ENCODE measurements at regions not wholly inside any gene's neighbourhood (a gene's known extent, or its start where the extent isn't known, plus 50 kb on each side); places are given as distances from the start of the nearest gene placed in this dataset.

DNA sequence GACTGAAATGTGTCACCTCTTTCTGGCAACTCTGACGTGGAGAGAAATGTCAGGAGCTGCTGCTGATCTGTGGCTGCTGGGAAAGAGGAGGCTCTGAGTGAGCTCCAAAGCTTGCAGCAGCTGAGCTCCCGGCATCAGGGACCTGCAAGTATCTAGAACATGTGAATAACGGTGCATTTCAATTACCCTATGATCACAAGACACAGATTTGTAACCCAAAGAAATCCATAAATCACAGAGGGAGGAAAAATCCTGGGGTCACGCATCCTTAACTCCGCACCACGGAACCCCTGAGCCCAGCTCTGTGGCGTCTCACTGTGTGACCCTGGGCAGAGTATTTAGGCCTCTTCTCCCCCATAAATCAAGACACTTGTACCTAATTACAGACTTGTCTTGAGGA lies 139.8 kb downstream of the IRX2 start:
- H3K79me2 ChIP-seq (replicated peaks; ENCODE audit: insufficient read depth, low read length): no peaks in the 10 kb centered on the region
- H3K27ac ChIP-seq (ENCODE audit: low read length): no peak overlapping the region
- H3K36me3 ChIP-seq (ENCODE audit: insufficient read depth, low read length): no peaks in the 10 kb centered on the region

DNA sequence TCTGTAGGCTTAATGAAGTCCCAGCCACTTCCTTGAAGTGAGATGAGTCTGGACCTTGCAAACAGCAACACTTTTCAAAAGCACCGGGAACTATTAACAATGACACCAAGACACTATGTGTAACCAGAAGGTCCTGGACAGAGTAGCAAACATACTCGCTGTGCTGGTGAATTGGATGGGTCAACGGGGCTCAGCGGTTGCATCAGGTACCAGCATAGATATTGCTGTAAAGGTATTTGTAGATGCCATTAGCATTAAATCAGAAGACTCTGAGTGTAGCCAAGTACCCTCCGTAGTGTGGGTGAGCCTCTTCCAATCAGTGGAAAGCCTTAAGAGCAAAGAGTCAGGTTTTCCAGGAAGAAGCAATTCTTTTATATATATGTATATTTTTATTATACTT lies 140.5 kb downstream of the IRX2 start:
- Histone ChIP-seq H4K20me1 (ENCODE audit: insufficient read depth) (no peaks in the 10 kb centered on the region), H3K36me3 (ENCODE audit: insufficient read depth, low read length) (no peaks in the 10 kb centered on the region), H2AFZ (ENCODE audit: low read depth, low read length) (no peak overlapping the region), H3K9ac (ENCODE audit: low read length) (no peak overlapping the region), H3F3A (ENCODE audit: insufficient read depth, low read length, poor library complexity, severe bottlenecking) (no peaks in the 10 kb centered on the region), H3K9me3 (ENCODE audit: low read length) (no peaks in the 10 kb centered on the region), H3K27ac (ENCODE audit: low read length) (no peak overlapping the region), H3K27me3 (ENCODE audit: insufficient read depth, low read depth, low read length) (no peaks in the 10 kb centered on the region), H3K9me2 (ENCODE audit: insufficient read depth, low read length) (no peaks in the 10 kb centered on the region), H3K79me2 (replicated peaks; ENCODE audit: insufficient read depth, low read length) (no peaks in the 10 kb centered on the region), H3K4me3 (ENCODE audit: low read length) (no peak overlapping the region), H3K4me2 (ENCODE audit: low read length) (no peak overlapping the region)
- TF ChIP-seq EZH2 (IDR thresholded peaks at IDR 0.05; ENCODE audit: borderline replicate concordance, insufficient read depth, low read length, poor library complexity, severe bottlenecking): no peak

More for the DNA sequence above, 139.8 kb downstream of the IRX2 start:
- TF ChIP-seq, protein P1, sequence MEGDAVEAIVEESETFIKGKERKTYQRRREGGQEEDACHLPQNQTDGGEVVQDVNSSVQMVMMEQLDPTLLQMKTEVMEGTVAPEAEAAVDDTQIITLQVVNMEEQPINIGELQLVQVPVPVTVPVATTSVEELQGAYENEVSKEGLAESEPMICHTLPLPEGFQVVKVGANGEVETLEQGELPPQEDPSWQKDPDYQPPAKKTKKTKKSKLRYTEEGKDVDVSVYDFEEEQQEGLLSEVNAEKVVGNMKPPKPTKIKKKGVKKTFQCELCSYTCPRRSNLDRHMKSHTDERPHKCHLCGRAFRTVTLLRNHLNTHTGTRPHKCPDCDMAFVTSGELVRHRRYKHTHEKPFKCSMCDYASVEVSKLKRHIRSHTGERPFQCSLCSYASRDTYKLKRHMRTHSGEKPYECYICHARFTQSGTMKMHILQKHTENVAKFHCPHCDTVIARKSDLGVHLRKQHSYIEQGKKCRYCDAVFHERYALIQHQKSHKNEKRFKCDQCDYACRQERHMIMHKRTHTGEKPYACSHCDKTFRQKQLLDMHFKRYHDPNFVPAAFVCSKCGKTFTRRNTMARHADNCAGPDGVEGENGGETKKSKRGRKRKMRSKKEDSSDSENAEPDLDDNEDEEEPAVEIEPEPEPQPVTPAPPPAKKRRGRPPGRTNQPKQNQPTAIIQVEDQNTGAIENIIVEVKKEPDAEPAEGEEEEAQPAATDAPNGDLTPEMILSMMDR (IDR thresholded peaks at IDR 0.05; ENCODE audit: poor library complexity, severe bottlenecking): no peak
- no peak for TF ChIP-seq EP300 (conservative IDR thresholded peaks at IDR 0.05; ENCODE audit: poor library complexity, severe bottlenecking)
- TF ChIP-seq POLR2AphosphoS5 (IDR thresholded peaks at IDR 0.05): no peak
- TF ChIP-seq, protein P2, sequence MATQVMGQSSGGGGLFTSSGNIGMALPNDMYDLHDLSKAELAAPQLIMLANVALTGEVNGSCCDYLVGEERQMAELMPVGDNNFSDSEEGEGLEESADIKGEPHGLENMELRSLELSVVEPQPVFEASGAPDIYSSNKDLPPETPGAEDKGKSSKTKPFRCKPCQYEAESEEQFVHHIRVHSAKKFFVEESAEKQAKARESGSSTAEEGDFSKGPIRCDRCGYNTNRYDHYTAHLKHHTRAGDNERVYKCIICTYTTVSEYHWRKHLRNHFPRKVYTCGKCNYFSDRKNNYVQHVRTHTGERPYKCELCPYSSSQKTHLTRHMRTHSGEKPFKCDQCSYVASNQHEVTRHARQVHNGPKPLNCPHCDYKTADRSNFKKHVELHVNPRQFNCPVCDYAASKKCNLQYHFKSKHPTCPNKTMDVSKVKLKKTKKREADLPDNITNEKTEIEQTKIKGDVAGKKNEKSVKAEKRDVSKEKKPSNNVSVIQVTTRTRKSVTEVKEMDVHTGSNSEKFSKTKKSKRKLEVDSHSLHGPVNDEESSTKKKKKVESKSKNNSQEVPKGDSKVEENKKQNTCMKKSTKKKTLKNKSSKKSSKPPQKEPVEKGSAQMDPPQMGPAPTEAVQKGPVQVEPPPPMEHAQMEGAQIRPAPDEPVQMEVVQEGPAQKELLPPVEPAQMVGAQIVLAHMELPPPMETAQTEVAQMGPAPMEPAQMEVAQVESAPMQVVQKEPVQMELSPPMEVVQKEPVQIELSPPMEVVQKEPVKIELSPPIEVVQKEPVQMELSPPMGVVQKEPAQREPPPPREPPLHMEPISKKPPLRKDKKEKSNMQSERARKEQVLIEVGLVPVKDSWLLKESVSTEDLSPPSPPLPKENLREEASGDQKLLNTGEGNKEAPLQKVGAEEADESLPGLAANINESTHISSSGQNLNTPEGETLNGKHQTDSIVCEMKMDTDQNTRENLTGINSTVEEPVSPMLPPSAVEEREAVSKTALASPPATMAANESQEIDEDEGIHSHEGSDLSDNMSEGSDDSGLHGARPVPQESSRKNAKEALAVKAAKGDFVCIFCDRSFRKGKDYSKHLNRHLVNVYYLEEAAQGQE (IDR thresholded peaks at IDR 0.05; ENCODE audit: borderline replicate concordance): no peak
- TF ChIP-seq RAD21 (conservative IDR thresholded peaks at IDR 0.05): no peak
- no peak for TF ChIP-seq SMC3 (conservative IDR thresholded peaks at IDR 0.05; ENCODE audit: poor library complexity)
- TF ChIP-seq MXI1 (conservative IDR thresholded peaks at IDR 0.05; ENCODE audit: poor library complexity, severe bottlenecking): no peak
- TF ChIP-seq EZH2 (IDR thresholded peaks at IDR 0.05; ENCODE audit: borderline replicate concordance, insufficient read depth, low read length, poor library complexity, severe bottlenecking): no peak
- TF ChIP-seq TAF1 (IDR thresholded peaks at IDR 0.05; ENCODE audit: low read depth): no peak
- no peak overlapping the region for H3K4me2 ChIP-seq (ENCODE audit: low read length)
- H2AFZ ChIP-seq (ENCODE audit: low read depth, low read length): no peak overlapping the region
- H3K9ac ChIP-seq (ENCODE audit: low read length): no peak overlapping the region
- H3K9me2 ChIP-seq (ENCODE audit: insufficient read depth, low read length): no peaks in the 10 kb centered on the region
- no peaks in the 10 kb centered on the region for H3F3A ChIP-seq (ENCODE audit: insufficient read depth, low read length, poor library complexity, severe bottlenecking)
- H3K4me3 ChIP-seq (ENCODE audit: low read length): no peak overlapping the region
- H4K20me1 ChIP-seq (ENCODE audit: insufficient read depth): no peaks in the 10 kb centered on the region
- H3K27me3 ChIP-seq (ENCODE audit: insufficient read depth, low read depth, low read length): no peaks in the 10 kb centered on the region
- H3K9me3 ChIP-seq (ENCODE audit: low read length): no peaks in the 10 kb centered on the region

DNA sequence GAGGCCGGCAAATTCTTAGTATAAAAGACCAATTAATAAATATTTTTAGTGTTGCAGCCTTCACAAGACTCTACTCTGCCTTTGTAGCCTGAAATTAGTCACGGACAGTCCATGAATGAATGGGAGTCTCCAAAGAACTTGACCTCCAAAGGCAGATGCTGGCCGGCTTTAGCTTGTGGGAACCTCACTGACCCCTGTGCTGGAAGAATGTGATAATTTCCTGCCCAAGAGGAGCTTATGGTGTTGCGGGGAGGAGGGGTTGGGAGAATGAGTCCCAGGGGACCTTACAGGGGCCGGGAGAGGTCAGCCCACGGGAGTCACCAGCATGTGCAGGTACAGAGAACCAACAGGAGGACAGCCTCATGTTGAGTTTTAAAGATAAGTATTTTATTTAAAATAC lies 143.1 kb downstream of the IRX2 start:
- Histone ChIP-seq H3K9me3 (ENCODE audit: low read length) (no peaks in the 10 kb centered on the region), H4K20me1 (ENCODE audit: insufficient read depth) (no peaks in the 10 kb centered on the region), H3K36me3 (ENCODE audit: insufficient read depth, low read length) (no peaks in the 10 kb centered on the region), H3K4me2 (ENCODE audit: low read length) (no peak overlapping the region), H3K9ac (ENCODE audit: low read length) (no peak overlapping the region), H3K27me3 (ENCODE audit: insufficient read depth, low read depth, low read length) (no peaks in the 10 kb centered on the region), H3K4me3 (ENCODE audit: low read length) (no peak overlapping the region), H3K27ac (ENCODE audit: low read length) (no peak overlapping the region), H2AFZ (ENCODE audit: low read depth, low read length) (no peak overlapping the region), H3K79me2 (replicated peaks; ENCODE audit: insufficient read depth, low read length) (no peaks in the 10 kb centered on the region), H3F3A (ENCODE audit: insufficient read depth, low read length, poor library complexity, severe bottlenecking) (no peaks in the 10 kb centered on the region), H3K9me2 (ENCODE audit: insufficient read depth, low read length) (no peaks in the 10 kb centered on the region)
- TF ChIP-seq SMC3 (conservative IDR thresholded peaks at IDR 0.05; ENCODE audit: poor library complexity) (no peak), POLR2AphosphoS5 (IDR thresholded peaks at IDR 0.05) (no peak), RAD21 (conservative IDR thresholded peaks at IDR 0.05) (no peak), EZH2 (IDR thresholded peaks at IDR 0.05; ENCODE audit: borderline replicate concordance, insufficient read depth, low read length, poor library complexity, severe bottlenecking) (no peak), MXI1 (conservative IDR thresholded peaks at IDR 0.05; ENCODE audit: poor library complexity, severe bottlenecking) (no peak), TAF1 (IDR thresholded peaks at IDR 0.05; ENCODE audit: low read depth) (no peak)
- TF ChIP-seq, protein P2 (IDR thresholded peaks at IDR 0.05; ENCODE audit: borderline replicate concordance): no peak

Measured in neural cell (in vitro differentiated cells).